Adrenal gland (tissue), 9 donors: ENCODE measurements at regions not wholly inside any gene's neighbourhood (a gene's known extent, or its start where the extent isn't known, plus 50 kb on each side); places are given as distances from the start of the nearest gene placed in this dataset.

ENCODE experiments used
- DNase-seq, 7 donors: peaks; one replicate each; pipeline ENCODE4 v3.0.0-alpha.2; 2019 to 2020
- H3K27ac ChIP-seq, 5 donors: fragments of 200-600 bp; sonication (generic) in 4 of 5; 1 replicate in 3 of 5; 2 replicates in 2 of 5; pipeline versions ENCODE4 v1.5.1 to v1.8.0; 2016 to 2020; ENCODE audit warnings: mild to moderate bottlenecking in 1 of 5
- H3K27me3 ChIP-seq: fragments of 200-600 bp; 2 replicates; pipeline ENCODE4 v1.8.0; 2021
- H3K36me3 ChIP-seq, 2 donors: fragments of 200-600 bp; replicated peaks in 1 of 2; 1 replicate in 1 of 2; 2 replicates in 1 of 2; pipeline versions ENCODE4 v1.5.1 to v1.8.0; 2018 to 2022
- H3K4me1 ChIP-seq, 2 donors: fragments of 200-600 bp; replicated peaks in 1 of 2; 1 replicate in 1 of 2; 2 replicates in 1 of 2; pipeline versions ENCODE4 v1.5.1 to v1.8.0; 2018 to 2021
- H3K4me3 ChIP-seq, 4 donors: fragments of 200-600 bp; sonication (generic) in 3 of 4; one replicate each; pipeline ENCODE4 v1.5.1; 2016 to 2018
- H3K9me3 ChIP-seq, 3 donors: fragments of 200-600 bp; sonication (generic) in 1 of 3; replicated peaks in 1 of 3; 1 replicate in 2 of 3; 2 replicates in 1 of 3; pipeline versions ENCODE4 v1.5.1 to v1.8.0; 2016 to 2021
- POLR2A ChIP-seq, 2 donors: fragments of 450-650 bp; IDR thresholded peaks; one replicate each; pipeline ENCODE4 v1.6.1; 2017; ENCODE audit warnings: antibody characterized with exemption in 2 of 2, mild to moderate bottlenecking in 2 of 2, moderate library complexity in 1 of 2
- WGBS, 4 donors: extraction: QIAGEN DNeasy Blood & Tissue Kit in 2 of 4; methylation state at CpG; one replicate each; pipeline versions ENCODE4 v1.1.5 to v1.1.7; 2013 to 2017; 5-methylcytosine and 5-hydroxymethylcytosine counted together
- intact Hi-C, 2 donors: fragments of 100-400 bp; cut with DNase I; formaldehyde crosslinking; loops; one replicate each; pipeline versions ENCODE4 v1.14.1 to v1.15.0; 2022 to 2023
- TF ChIP-seq, protein P1 (sequence below), 6 experiments: fragments of 450-650 bp in 4 of 6; fragments of 200-600 bp in 2 of 6; sonication (generic) in 1 of 6; IDR thresholded peaks; 1 replicate in 5 of 6; 2 replicates in 1 of 6; pipeline versions ENCODE4 v1.5.1 to v1.8.0; 2016 to 2021; ENCODE audit warnings: antibody characterized with exemption in 6 of 6, mild to moderate bottlenecking in 2 of 6, moderate library complexity in 1 of 6
- donor health status: healthy with polysubstance abuse.
- donor health status: Bipolar disorder and iron deficiency.
- donor health status: DM: yes; HTN: yes; CAD: no.
- donor health status: DM: no; HTN: no; CAD: no.
- donor health status: DM: no; HTN: no; CAD: no.

DNA sequence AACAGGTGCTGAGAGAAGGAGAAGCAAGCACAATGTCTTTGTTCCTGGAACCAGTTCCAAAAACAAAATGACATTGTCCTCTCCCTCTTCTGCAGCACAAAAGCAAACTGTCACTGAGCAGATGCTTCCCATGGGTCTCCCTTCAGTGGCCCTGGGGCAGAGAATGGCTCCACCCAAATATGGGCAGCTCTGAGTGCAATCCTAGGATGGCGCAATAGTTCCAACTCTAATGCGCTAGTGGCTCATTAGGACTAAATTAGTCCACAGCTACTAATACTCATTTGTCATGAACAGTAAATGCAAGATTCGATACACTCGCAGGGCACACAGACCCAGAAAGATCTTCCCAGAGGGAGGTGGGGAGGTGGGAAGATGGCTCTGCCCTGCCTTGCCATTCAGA lies 205.2 kb upstream of the CHAC2 start:
- intact Hi-C loops = no loop called here
- no peak overlapping the region for H3K4me3 ChIP-seq
- H3K27ac ChIP-seq = no peak overlapping the region
- H3K27me3 ChIP-seq = no peaks in the 10 kb centered on the region
- TF ChIP-seq POLR2A (IDR thresholded peaks at IDR 0.05) = no peak
- TF ChIP-seq, protein P1, sequence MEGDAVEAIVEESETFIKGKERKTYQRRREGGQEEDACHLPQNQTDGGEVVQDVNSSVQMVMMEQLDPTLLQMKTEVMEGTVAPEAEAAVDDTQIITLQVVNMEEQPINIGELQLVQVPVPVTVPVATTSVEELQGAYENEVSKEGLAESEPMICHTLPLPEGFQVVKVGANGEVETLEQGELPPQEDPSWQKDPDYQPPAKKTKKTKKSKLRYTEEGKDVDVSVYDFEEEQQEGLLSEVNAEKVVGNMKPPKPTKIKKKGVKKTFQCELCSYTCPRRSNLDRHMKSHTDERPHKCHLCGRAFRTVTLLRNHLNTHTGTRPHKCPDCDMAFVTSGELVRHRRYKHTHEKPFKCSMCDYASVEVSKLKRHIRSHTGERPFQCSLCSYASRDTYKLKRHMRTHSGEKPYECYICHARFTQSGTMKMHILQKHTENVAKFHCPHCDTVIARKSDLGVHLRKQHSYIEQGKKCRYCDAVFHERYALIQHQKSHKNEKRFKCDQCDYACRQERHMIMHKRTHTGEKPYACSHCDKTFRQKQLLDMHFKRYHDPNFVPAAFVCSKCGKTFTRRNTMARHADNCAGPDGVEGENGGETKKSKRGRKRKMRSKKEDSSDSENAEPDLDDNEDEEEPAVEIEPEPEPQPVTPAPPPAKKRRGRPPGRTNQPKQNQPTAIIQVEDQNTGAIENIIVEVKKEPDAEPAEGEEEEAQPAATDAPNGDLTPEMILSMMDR (IDR thresholded peaks at IDR 0.05) = no peak
- no peak for DNase-seq
- no peaks in the 10 kb centered on the region for H3K36me3 ChIP-seq
- H3K9me3 ChIP-seq = no peaks in the 10 kb centered on the region
- 87 to 93% (median 92%) methylated on average over 4 of the region's 4 CpGs for WGBS, 4 donors
- no peaks in the 10 kb centered on the region for H3K4me1 ChIP-seq

GRCh38 chr2:53561155-53561554 lies 206.4 kb upstream of the CHAC2 start:
- no peak overlapping the region for H3K4me3 ChIP-seq
- H3K36me3 ChIP-seq = no peaks in the 10 kb centered on the region
- 81 to 86% (median 83%) methylated on average over 4 of the region's 4 CpGs for WGBS, 4 donors
- no peaks in the 10 kb centered on the region for H3K4me1 ChIP-seq
- H3K27ac ChIP-seq = no peak overlapping the region
- H3K27me3 ChIP-seq = no peaks in the 10 kb centered on the region
- no peaks in the 10 kb centered on the region for H3K9me3 ChIP-seq
- TF ChIP-seq, protein P1 (IDR thresholded peaks at IDR 0.05) = no peak
- no peak for DNase-seq
- intact Hi-C loops = no loop called here

GRCh38 chr2:53559302-53559966 lies 208.2 kb upstream of the CHAC2 start:
- no peak for TF ChIP-seq POLR2A (IDR thresholded peaks at IDR 0.05)
- TF ChIP-seq, protein P1 (IDR thresholded peaks at IDR 0.05) = no peak
- H3K9me3 ChIP-seq = no peaks in the 10 kb centered on the region
- DNase-seq = no peak
- peaks cover 7% of the 10 kb centered on the region for H3K27me3 ChIP-seq
- intact Hi-C loops = no loop called here
- 34 to 46% (median 40%) methylated on average over 2 of the region's 2 CpGs for WGBS, 4 donors
- H3K27ac ChIP-seq = no peak overlapping the region
- no peaks in the 10 kb centered on the region for H3K4me1 ChIP-seq
- H3K36me3 ChIP-seq = no peaks in the 10 kb centered on the region
- no peak overlapping the region for H3K4me3 ChIP-seq

DNA sequence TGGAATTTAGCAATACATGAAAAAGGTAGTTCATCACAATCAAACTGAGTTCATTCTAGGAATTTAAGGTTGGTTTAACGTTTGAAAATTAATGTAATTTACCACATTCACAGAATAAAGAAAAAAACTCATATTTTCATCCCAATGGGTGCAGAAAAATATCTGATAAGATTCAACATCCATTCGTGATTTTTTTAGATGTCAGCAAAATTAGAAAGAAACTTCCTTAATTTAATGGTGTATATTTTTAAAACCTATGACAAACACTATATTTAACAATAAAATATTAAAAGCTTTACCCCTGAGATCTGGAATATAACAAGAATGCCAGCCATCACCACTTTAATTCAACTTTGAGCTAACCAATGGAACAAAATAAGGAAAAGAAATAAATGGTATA lies 208.7 kb upstream of the CHAC2 start:
- H3K27ac ChIP-seq = no peak overlapping the region
- H3K36me3 ChIP-seq = no peaks in the 10 kb centered on the region
- H3K4me3 ChIP-seq = no peak overlapping the region
- H3K9me3 ChIP-seq = no peaks in the 10 kb centered on the region
- H3K27me3 ChIP-seq = peaks cover 7% of the 10 kb centered on the region
- H3K4me1 ChIP-seq = no peaks in the 10 kb centered on the region
- intact Hi-C loops = no loop called here
- TF ChIP-seq POLR2A (IDR thresholded peaks at IDR 0.05) = no peak
- TF ChIP-seq, protein P1 (IDR thresholded peaks at IDR 0.05) = no peak
- 54 to 68% (median 62%) methylated on average over 2 of the region's 2 CpGs for WGBS, 4 donors
- DNase-seq = no peak
